ENCODE measurements at regions not wholly inside any gene's neighbourhood (a gene's known extent, or its start where the extent isn't known, plus 50 kb on each side); places are given as distances from the start of the nearest gene placed in this dataset.

DNA sequence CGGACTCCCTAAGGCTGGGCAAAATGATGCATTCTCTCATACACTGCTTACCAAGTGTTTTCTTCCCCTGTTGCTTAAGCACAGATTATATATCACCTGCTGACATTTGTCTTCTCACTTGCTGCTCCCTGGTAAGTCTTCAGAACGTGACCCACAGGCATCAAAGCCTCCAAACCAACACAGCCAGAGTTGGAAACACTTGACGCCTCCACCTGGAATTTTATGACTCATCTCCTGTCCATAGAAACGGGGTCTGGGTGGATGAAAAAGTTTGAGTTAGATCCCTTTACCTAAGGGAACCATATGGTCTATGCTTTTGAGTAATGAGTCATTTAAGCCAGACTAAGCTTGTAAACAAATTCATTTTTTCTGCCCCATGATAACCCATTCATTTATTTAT lies 251.6 kb downstream of the USP46 start:
- BruUV-seq (replicated peaks): no TSS peak
- WGBS, 2 experiments (ENCODE audit: extremely low coverage in 2 of 2, insufficient read length in 1 of 2): no CpG with 5 or more reads among the region's 4 CpGs
- H3K4ac ChIP-seq (ENCODE audit: low read depth, low read length): no peak overlapping the region
- no peak overlapping the region for H4K8ac ChIP-seq (ENCODE audit: low read depth in 2 of 2, low read length in 2 of 2)
- TF ChIP-seq, protein P1, sequence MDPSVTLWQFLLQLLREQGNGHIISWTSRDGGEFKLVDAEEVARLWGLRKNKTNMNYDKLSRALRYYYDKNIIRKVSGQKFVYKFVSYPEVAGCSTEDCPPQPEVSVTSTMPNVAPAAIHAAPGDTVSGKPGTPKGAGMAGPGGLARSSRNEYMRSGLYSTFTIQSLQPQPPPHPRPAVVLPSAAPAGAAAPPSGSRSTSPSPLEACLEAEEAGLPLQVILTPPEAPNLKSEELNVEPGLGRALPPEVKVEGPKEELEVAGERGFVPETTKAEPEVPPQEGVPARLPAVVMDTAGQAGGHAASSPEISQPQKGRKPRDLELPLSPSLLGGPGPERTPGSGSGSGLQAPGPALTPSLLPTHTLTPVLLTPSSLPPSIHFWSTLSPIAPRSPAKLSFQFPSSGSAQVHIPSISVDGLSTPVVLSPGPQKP (IDR thresholded peaks at IDR 0.05; ENCODE audit: borderline replicate concordance, low read depth, low read length): no peak
- TF ChIP-seq CEBPB (IDR thresholded peaks at IDR 0.05; ENCODE audit: low read depth, low read length): no peak
- no peak for TF ChIP-seq FOS (IDR thresholded peaks at IDR 0.05; ENCODE audit: low read depth, low read length)
- no peak for TF ChIP-seq RFX5 (IDR thresholded peaks at IDR 0.05; ENCODE audit: low read depth, low read length)
- TF ChIP-seq, protein P2, sequence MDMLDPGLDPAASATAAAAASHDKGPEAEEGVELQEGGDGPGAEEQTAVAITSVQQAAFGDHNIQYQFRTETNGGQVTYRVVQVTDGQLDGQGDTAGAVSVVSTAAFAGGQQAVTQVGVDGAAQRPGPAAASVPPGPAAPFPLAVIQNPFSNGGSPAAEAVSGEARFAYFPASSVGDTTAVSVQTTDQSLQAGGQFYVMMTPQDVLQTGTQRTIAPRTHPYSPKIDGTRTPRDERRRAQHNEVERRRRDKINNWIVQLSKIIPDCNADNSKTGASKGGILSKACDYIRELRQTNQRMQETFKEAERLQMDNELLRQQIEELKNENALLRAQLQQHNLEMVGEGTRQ (IDR thresholded peaks at IDR 0.05; ENCODE audit: low read depth, low read length): no peak
- no peak for TF ChIP-seq BHLHE40 (IDR thresholded peaks at IDR 0.05; ENCODE audit: low read depth, low read length)
- no peak for TF ChIP-seq MAZ (IDR thresholded peaks at IDR 0.05; ENCODE audit: borderline replicate concordance, low read depth, low read length)
- no peak for TF ChIP-seq RAD21 (IDR thresholded peaks at IDR 0.05; ENCODE audit: low read length)
- ATAC-seq (ENCODE audit: low read depth) (no peak), DNase-seq (no peak)
- H3K36me3 ChIP-seq (ENCODE audit: control insufficient read depth, insufficient read depth, low read length): no peaks in the 10 kb centered on the region
- no peak overlapping the region for H3K27ac ChIP-seq (ENCODE audit: insufficient read depth, low read length)
- H4K5ac ChIP-seq (ENCODE audit: low read depth, low read length): no peak overlapping the region
- no peak overlapping the region for H2BK120ac ChIP-seq (ENCODE audit: low read depth, low read length)
- no peak overlapping the region for H3K4me2 ChIP-seq (ENCODE audit: low read depth, low read length)
- H2AK5ac ChIP-seq (ENCODE audit: low read depth, low read length): no peak overlapping the region
- intact Hi-C loops (cut with micrococcal nuclease) (loop anchor here (10.0 kb wide), 1 partner anchor 277 kb away; no protein-coding TSS in a partner anchor), dilution Hi-C loops (cut with HindIII; ENCODE audit: low sequenced_read_pairs, unreplicated experiment) (no loop called here), in situ Hi-C loops (cut with MboI; ENCODE audit: low sequenced_read_pairs) (no loop called here)
- no peak overlapping the region for H2BK5ac ChIP-seq (ENCODE audit: low read depth, low read length, poor library complexity, severe bottlenecking)
- no peaks in the 10 kb centered on the region for H3K79me1 ChIP-seq (ENCODE audit: low read depth in 1 of 2, low read length in 2 of 2)
- H3K23ac ChIP-seq (ENCODE audit: low read depth, low read length): no peak overlapping the region
- H3K56ac ChIP-seq (ENCODE audit: extremely low read depth, insufficient read depth, low read length): no peak overlapping the region
- H2AFZ ChIP-seq (replicated peaks; ENCODE audit: low read length, poor library complexity): no peak overlapping the region
- ChIA-PET POLR2A (ENCODE audit: unreplicated experiment) (no interaction called here), CTCF (no interaction called here)
- H3K18ac ChIP-seq (ENCODE audit: low read depth, low read length): no peak overlapping the region
- H4K20me1 ChIP-seq (ENCODE audit: insufficient read depth, low read length): no peaks in the 10 kb centered on the region
- H3K9me3 ChIP-seq (ENCODE audit: control insufficient read depth, insufficient read depth, low read length): no peaks in the 10 kb centered on the region
- H3K14ac ChIP-seq (replicated peaks; ENCODE audit: low read depth, low read length): no peak overlapping the region
- no peak overlapping the region for H2AK9ac ChIP-seq (replicated peaks; ENCODE audit: low read depth, low read length, poor library complexity)
- H3K9me1 ChIP-seq (ENCODE audit: insufficient read depth, low read length): no peaks in the 10 kb centered on the region
- no peak overlapping the region for H3K9ac ChIP-seq (ENCODE audit: low read depth, low read length)
- no peak overlapping the region for H2BK15ac ChIP-seq (ENCODE audit: low read depth, low read length)
- H3K27me3 ChIP-seq (ENCODE audit: control insufficient read depth, insufficient read depth, low read length): no peaks in the 10 kb centered on the region
- H2BK20ac ChIP-seq (ENCODE audit: low read depth, low read length): no peak overlapping the region
- no peak overlapping the region for H3K4me3 ChIP-seq (ENCODE audit: insufficient read depth, low read depth, low read length)
- H3K4me1 ChIP-seq (ENCODE audit: control insufficient read depth, insufficient read depth, low read length): no peaks in the 10 kb centered on the region
- H4K91ac ChIP-seq (ENCODE audit: insufficient read depth, low read depth, low read length): no peak overlapping the region
